ENCODE measurements at regions not wholly inside any gene's neighbourhood (a gene's known extent, or its start where the extent isn't known, plus 50 kb on each side); places are given as distances from the start of the nearest gene placed in this dataset.
"Not testable (repeated sequence)": the region's sequence is repeated elsewhere in the genome, so short reads cannot be mapped to it uniquely, and the experiment has no call there.

- DNase-seq = no peak
These were observed 655.2 kb downstream of the TBC1D22A start for GRCh38 chr22:47417699-47418098.

- no peak for DNase-seq
These were observed 648.6 kb downstream of the TBC1D22A start for GRCh38 chr22:47411006-47411405.

- DNase-seq = no peak
These were observed 647.3 kb downstream of the TBC1D22A start for GRCh38 chr22:47409539-47410275.

GRCh38 chr22:47408409-47408808, 646.0 kb downstream of the TBC1D22A start:
- DNase-seq = no peak

- DNase-seq = no peak
These were observed 645.1 kb downstream of the TBC1D22A start for GRCh38 chr22:47407461-47408025.

- no peak for DNase-seq
These were observed 644.4 kb downstream of the TBC1D22A start for GRCh38 chr22:47406896-47407295.

GRCh38 chr22:47406180-47406834, 643.9 kb downstream of the TBC1D22A start:
- no peak for DNase-seq

GRCh38 chr22:47405222-47405621, 642.8 kb downstream of the TBC1D22A start:
- DNase-seq = not testable (repeated sequence)

- no peak for DNase-seq
These were observed 640.6 kb downstream of the TBC1D22A start for GRCh38 chr22:47402876-47403525.

- DNase-seq = no peak
These were observed 639.7 kb downstream of the TBC1D22A start for GRCh38 chr22:47401976-47402770.

GRCh38 chr22:47401592-47401898, 639.1 kb downstream of the TBC1D22A start:
- no peak for DNase-seq

- DNase-seq = no peak
These were observed 638.5 kb downstream of the TBC1D22A start for GRCh38 chr22:47400701-47401591.

GRCh38 chr22:47400131-47400530, 637.7 kb downstream of the TBC1D22A start:
- DNase-seq = not testable (repeated sequence)

GRCh38 chr22:47398921-47399790, 636.7 kb downstream of the TBC1D22A start:
- DNase-seq = no peak

- DNase-seq = no peak
These were observed 636.0 kb downstream of the TBC1D22A start for GRCh38 chr22:47398491-47398890.

- no peak for DNase-seq
These were observed 635.2 kb downstream of the TBC1D22A start for GRCh38 chr22:47397673-47398072.

GRCh38 chr22:47396515-47396914, 634.1 kb downstream of the TBC1D22A start:
- DNase-seq = no peak

GRCh38 chr22:47396105-47396504, 633.7 kb downstream of the TBC1D22A start:
- no peak for DNase-seq

GRCh38 chr22:47395481-47395880, 633.0 kb downstream of the TBC1D22A start:
- DNase-seq = no peak

GRCh38 chr22:47394504-47395440, 632.3 kb downstream of the TBC1D22A start:
- DNase-seq = no peak
